Brain microvascular endothelial cell (primary cell): ENCODE measurements at regions not wholly inside any gene's neighbourhood (a gene's known extent, or its start where the extent isn't known, plus 50 kb on each side); places are given as distances from the start of the nearest gene placed in this dataset.

Experiments used
- DNase-seq: peaks from one replicate; pipeline ENCODE4 v3.0.0-alpha.2; 2020
- H3K27ac ChIP-seq: fragments of 250-450 bp; sonication (Bioruptor Pico); 2 replicates; pipeline ENCODE4 v1.5.1; 2020; ENCODE audit warnings: mild to moderate bottlenecking, moderate library complexity
- H3K27me3 ChIP-seq: fragments of 250-450 bp; sonication (Bioruptor Pico); replicated peaks from 2 replicates; pipeline ENCODE4 v1.5.1; 2020; ENCODE audit warnings: mild to moderate bottlenecking
- H3K36me3 ChIP-seq: fragments of 250-450 bp; sonication (Bioruptor Pico); replicated peaks from 2 replicates; pipeline ENCODE4 v1.5.1; 2020; ENCODE audit warnings: mild to moderate bottlenecking
- H3K4me3 ChIP-seq: 2 replicates; pipeline ENCODE4 v1.5.1; 2011; ENCODE audit warnings: low read depth, mild to moderate bottlenecking, control low read depth, low read length, moderate library complexity
- in situ Hi-C: cut with HindIII; loops from 2 replicates; pipeline ENCODE4 v1.10.0; 2017; ENCODE audit warnings: low sequenced_read_pairs, low pct_ligation_motif_present
- TF ChIP-seq, protein P1 (sequence below): IDR thresholded peaks from 2 replicates; pipeline ENCODE4 v1.5.1; 2011; ENCODE audit warnings: low read depth, mild to moderate bottlenecking, moderate library complexity, low read length, control low read depth, inconsistent platforms; ENCODE audit errors: missing control alignments

DNA sequence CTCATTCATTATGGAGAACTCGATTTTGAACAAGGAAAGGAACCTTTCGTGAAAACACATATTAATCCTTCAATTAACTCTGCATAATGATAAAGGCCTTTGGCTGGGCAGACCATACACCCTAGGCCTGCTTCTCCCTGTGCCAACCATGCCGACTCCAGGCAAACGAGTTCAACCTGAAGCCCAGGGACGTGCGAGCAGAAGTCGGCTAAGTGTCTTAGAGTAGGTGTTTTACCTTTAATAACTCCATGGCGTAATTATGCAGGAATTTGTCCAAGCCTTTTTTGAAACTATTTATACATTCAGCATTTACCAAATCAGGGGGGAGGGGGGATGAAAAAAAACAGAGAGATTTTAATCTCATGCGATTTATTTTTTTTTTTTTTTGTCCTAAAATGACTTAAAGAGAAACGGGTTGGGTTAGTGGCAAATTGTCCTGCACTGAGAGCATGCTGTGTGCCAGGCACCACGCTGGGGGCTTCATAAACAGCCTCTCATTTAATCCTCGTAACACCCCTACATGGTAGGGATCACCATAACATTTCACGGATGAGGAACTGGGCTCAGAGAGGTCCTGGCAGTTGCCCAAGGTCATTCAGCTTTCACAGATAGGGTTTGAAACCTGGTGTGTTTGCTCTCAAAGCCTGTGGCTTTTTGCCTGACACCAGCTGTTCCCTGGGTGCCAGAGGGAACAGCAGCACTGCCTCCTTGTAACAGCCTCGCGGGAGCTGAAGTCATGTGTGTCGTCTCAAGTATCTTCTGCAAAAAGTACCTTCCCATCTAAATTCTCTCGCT lies 423.9 kb downstream of the MN1 start:
- H3K4me3 ChIP-seq = no peak overlapping the region
- in situ Hi-C loops = no loop called here
- H3K36me3 ChIP-seq = no peaks in the 10 kb centered on the region
- TF ChIP-seq, protein P1, sequence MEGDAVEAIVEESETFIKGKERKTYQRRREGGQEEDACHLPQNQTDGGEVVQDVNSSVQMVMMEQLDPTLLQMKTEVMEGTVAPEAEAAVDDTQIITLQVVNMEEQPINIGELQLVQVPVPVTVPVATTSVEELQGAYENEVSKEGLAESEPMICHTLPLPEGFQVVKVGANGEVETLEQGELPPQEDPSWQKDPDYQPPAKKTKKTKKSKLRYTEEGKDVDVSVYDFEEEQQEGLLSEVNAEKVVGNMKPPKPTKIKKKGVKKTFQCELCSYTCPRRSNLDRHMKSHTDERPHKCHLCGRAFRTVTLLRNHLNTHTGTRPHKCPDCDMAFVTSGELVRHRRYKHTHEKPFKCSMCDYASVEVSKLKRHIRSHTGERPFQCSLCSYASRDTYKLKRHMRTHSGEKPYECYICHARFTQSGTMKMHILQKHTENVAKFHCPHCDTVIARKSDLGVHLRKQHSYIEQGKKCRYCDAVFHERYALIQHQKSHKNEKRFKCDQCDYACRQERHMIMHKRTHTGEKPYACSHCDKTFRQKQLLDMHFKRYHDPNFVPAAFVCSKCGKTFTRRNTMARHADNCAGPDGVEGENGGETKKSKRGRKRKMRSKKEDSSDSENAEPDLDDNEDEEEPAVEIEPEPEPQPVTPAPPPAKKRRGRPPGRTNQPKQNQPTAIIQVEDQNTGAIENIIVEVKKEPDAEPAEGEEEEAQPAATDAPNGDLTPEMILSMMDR = no peak
- no peaks in the 10 kb centered on the region for H3K27me3 ChIP-seq
- peak; percentile 18 for DNase-seq
- H3K27ac ChIP-seq = no peak overlapping the region

DNA sequence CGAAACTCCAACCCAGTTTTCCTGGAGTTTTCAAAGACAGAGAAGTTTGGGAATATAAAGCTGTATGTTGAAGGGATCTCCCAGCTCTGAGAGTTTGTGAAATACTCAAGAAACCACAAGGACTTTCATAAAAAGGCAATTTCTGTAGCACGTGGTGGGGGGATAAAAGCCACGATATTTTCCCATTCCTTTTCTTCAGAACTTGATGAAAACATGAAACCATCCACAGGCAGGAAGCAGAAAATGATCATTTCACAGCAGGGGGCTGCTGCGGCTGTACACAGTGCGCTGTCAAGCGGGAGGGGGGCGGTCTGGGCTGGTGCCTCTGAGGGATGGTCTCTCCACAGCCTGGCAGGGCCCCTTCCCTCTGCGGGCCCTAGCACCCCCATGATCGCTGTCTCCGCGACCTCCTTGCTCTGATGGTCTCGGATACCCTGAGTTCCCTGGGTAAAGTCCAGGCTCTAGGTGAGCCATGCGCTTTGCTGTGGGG lies 423.2 kb downstream of the MN1 start:
- no peaks in the 10 kb centered on the region for H3K27me3 ChIP-seq
- in situ Hi-C loops = no loop called here
- H3K4me3 ChIP-seq = no peak overlapping the region
- TF ChIP-seq, protein P1 = no peak
- H3K36me3 ChIP-seq = no peaks in the 10 kb centered on the region
- H3K27ac ChIP-seq = no peak overlapping the region
- peak; percentile 38 for DNase-seq

DNA sequence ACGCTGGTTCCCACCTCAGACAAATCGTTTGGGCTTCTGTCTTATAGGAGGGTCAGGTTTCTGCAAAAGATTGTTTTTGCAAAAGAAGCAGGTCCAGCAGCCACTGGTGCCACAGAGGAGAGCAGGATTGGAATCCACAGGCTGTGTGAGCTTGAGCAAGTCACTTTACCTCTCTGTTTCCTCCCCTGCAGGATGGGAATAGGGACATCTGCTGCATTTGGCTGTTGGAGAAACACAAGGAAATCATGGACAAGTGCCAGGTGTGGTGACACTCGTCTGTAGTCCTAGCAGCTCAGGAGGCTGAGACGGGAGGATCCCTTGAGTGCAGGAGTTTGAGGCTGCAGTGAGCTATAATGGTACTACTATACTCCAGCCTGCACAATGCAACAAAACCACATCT lies 422.6 kb downstream of the MN1 start:
- Histone ChIP-seq H3K27ac (no peak overlapping the region), H3K36me3 (no peaks in the 10 kb centered on the region), H3K4me3 (no peak overlapping the region), H3K27me3 (no peaks in the 10 kb centered on the region)
- TF ChIP-seq, protein P1 = no peak
- DNase-seq = no peak
- in situ Hi-C loops = no loop called here

DNA sequence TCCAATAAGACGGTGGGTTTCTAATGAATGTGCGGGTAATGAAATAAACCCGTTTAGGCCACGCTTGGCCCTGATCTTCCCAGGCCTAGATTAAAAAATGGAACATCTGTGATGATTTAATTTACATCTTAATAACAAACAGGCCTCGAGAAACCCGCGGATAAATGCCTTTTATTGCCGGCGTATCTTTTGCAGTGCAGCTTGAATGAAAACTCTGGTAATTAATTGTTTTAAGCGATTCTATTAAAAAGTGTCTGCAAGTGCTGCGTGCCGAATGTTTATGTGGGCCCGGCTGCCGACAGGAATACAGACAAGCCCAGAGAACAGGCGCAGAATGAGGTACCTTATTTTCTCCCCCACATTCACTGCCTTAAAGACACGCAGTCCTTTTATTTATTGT lies 420.7 kb downstream of the MN1 start:
- H3K27me3 ChIP-seq = no peaks in the 10 kb centered on the region
- H3K4me3 ChIP-seq = no peak overlapping the region
- H3K36me3 ChIP-seq = no peaks in the 10 kb centered on the region
- in situ Hi-C loops = no loop called here
- TF ChIP-seq, protein P1 = no peak
- H3K27ac ChIP-seq = no peak overlapping the region
- DNase-seq = no peak

DNA sequence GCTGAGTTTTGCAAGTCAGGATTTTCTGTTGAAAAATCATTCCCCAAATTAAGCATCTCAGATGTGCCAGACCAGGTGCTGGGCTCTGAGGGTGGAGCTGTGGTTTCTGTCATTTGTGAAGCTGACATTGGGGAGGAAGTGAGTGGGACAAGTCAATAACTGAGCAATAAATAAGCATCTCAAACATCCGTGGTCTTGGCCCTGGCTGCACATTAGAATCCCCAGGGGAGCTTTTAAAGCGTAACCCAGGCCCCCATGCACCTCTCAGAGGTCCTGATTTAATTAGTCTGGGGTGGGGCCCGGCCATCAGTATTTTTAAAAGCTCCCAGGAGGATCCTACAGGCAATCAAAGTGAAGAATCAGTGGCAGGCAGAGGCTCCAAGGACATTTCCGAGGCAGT lies 420.0 kb downstream of the MN1 start:
- no peak for DNase-seq
- H3K36me3 ChIP-seq = no peaks in the 10 kb centered on the region
- TF ChIP-seq, protein P1 = no peak
- in situ Hi-C loops = no loop called here
- no peak overlapping the region for H3K4me3 ChIP-seq
- H3K27ac ChIP-seq = no peak overlapping the region
- no peaks in the 10 kb centered on the region for H3K27me3 ChIP-seq
